Brain pericyte (primary cell): ENCODE measurements at regions not wholly inside any gene's neighbourhood (a gene's known extent, or its start where the extent isn't known, plus 50 kb on each side); places are given as distances from the start of the nearest gene placed in this dataset.
"Not testable (repeated sequence)": the region's sequence is repeated elsewhere in the genome, so short reads cannot be mapped to it uniquely, and the experiment has no call there.

Experiments
- DNase-seq: peaks from one replicate; pipeline ENCODE4 v3.0.0-alpha.2; 2012; ENCODE audit warnings: low read depth, low spot score

GRCh38 chr9:129317179-129318011 lies 139.3 kb upstream of the IER5L start:
- no peak for DNase-seq

GRCh38 chr9:129316281-129317030 lies 138.4 kb upstream of the IER5L start:
- no peak for DNase-seq

GRCh38 chr9:129313331-129313955 lies 135.4 kb upstream of the IER5L start:
- no peak for DNase-seq

- no peak for DNase-seq
These were observed 134.4 kb upstream of the IER5L start for GRCh38 chr9:129312251-129313122.

GRCh38 chr9:129311643-129312042 lies 133.6 kb upstream of the IER5L start:
- no peak for DNase-seq

GRCh38 chr9:129310666-129311350 lies 132.7 kb upstream of the IER5L start:
- no peak for DNase-seq

GRCh38 chr9:129309906-129310305 lies 131.8 kb upstream of the IER5L start:
- no peak for DNase-seq

GRCh38 chr9:129309041-129309430 lies 131.0 kb upstream of the IER5L start:
- DNase-seq, result no peak

- DNase-seq, result no peak
These were observed 129.3 kb upstream of the IER5L start for GRCh38 chr9:129307227-129307970.

GRCh38 chr9:129306318-129306973 lies 128.4 kb upstream of the IER5L start:
- no peak for DNase-seq

- no peak for DNase-seq
These were observed 127.2 kb upstream of the IER5L start for GRCh38 chr9:129305246-129305645.

- DNase-seq, result no peak
These were observed 123.9 kb upstream of the IER5L start for GRCh38 chr9:129301941-129302340.

GRCh38 chr9:129296195-129296594 lies 118.1 kb upstream of the IER5L start:
- DNase-seq, result not testable (repeated sequence)

- no peak for DNase-seq
These were observed 113.0 kb upstream of the IER5L start for GRCh38 chr9:129291041-129291501.

- DNase-seq, result no peak
These were observed 112.5 kb upstream of the IER5L start for GRCh38 chr9:129290606-129291005.

- no peak for DNase-seq
These were observed 111.8 kb upstream of the IER5L start for GRCh38 chr9:129289883-129290282.

GRCh38 chr9:129289131-129289731 lies 111.2 kb upstream of the IER5L start:
- DNase-seq, result no peak

- DNase-seq, result no peak
These were observed 109.7 kb upstream of the IER5L start for GRCh38 chr9:129287619-129288305.
